HG02678 (cell line): ENCODE measurements at regions not wholly inside any gene's neighbourhood (a gene's known extent, or its start where the extent isn't known, plus 50 kb on each side); places are given as distances from the start of the nearest gene placed in this dataset.

Experiments
- ATAC-seq: cut with Tn5 transposase; IDR thresholded peaks from one replicate; pipeline ENCODE4 v1.9.1; 2021; ENCODE audit warnings: mild to moderate bottlenecking, moderate library complexity; ENCODE audit not compliant: unreplicated experiment

DNA sequence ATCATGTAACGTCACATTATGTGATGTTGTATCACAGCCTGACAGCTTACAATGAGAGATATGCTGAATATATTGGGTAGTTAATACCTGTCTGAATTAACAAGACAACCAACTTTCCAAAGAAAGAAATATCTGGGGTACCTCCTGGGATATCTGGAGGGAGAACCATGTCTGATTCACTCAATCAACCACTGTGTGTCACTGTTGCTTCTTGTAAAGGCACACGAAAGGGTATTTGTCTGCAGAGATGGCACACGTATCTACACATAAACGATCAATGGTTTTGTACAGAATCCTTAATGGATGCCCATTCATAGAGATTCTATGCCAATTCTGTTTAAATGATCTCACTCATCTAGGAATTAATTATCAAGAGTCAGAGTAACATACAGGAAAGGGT is 252.1 kb upstream of the TMCO5A start:
- no peak for ATAC-seq

DNA sequence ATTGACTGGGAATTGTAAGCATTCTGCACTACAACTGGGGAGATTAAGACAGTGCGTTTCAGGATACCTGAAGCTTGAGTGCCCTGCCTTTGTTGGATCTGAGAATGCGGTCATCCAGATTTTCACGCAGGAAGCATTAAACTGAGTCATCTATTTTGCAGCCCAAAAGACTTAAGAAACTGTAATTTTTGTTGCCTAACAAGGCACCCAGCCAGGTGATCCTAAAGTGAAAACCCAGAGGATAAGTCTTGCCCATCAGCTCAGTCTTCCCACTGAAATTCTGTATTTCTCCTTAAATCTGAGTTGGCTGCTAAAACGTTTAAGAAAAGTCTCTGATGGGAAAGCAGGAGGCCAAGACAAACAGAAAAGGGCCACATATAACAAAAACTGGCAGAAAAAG is 242.5 kb upstream of the TMCO5A start:
- no peak for ATAC-seq

DNA sequence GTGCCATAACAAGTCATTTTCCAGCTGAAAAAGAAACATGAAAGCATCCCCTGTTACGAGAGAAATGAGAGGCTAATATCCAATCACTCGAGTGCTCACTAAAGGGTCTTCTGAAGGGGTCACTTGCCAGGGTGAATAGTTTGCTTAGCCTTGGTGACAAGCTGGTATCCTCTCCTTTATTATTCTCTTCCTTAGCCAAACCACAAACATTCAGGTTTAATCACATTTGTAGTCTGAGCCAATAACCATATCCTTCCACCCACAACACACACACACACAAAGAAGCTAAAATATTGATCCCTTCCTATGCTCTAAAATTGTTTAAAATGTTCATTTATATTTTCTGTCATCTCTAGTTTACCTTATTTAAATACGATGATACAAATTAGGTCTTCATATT is 240.5 kb upstream of the TMCO5A start:
- no peak for ATAC-seq

DNA sequence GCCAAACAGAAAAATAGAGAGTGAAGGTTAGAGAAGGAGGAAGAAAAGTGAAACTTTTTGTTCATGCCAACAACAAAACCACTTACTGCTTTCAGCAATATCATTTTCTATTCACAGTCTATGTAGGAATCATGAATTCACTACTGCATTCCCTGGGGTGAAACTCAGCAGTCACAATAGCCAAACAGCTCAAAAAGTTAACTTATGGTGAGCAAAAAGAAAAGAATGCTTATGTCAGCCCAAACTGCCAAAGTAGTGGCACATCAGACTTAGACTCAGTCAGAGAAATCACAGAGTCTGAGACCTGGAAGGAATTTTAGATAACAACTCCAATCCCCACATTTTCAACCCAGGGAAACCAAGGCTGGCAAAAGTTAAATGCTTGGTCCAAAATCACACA is 238.7 kb upstream of the TMCO5A start:
- ATAC-seq: no peak

DNA sequence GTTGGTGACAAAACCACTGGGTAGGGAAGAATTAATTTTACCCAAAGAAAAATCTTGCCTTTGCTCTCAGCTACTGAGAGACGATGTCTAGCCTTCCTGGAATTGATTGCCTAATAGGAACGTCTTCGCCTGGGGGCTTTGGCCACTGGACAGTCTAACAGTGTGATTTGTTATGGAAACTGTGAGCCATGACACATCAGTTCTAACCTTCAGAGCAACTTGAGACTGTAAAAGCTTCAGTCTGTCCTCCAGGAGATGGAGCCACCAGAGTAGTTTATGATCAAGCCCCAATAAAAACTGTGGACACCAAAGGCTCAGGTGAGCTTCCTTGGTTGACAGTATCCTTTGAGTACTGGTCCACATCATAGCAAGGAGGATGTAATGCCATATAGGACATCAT is 235.8 kb upstream of the TMCO5A start:
- no peak for ATAC-seq

DNA sequence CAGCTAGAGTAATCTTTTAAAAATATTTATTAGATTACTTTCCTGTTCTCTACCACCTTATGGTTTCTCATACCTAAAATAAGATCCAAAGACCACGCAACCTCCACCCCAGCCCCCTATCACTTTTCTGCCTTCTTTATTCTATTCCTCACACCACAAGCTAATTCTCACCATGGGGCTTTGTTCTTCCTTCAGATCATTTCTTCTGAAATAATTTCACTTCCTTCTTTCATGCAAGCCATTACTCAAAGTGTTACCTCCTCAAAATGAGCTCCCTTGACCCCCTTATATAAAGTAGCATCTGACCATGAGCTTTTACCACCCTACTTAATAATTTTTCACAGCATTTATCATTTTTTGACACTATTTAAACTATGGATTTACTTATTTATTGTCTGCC is 233.2 kb upstream of the TMCO5A start:
- no peak for ATAC-seq

DNA sequence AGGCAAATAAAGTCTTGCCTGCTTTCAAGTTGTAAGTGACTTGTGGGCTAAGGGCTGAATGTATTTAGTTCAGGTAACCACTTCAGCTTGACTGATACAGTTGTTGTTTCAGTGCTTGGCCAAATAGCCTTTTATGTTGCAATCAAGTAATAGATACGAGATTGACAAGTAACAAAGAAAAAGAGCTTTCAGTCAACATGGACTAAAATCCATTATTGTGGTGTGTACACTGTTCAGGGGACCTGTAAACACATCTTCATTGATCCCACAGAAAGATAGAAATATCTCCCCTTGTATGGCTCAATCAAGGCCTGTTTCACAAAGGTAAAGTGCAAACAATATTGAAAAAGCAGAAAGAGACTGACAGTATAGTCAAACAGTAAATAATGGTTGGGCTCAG is 224.8 kb upstream of the TMCO5A start:
- no peak for ATAC-seq

DNA sequence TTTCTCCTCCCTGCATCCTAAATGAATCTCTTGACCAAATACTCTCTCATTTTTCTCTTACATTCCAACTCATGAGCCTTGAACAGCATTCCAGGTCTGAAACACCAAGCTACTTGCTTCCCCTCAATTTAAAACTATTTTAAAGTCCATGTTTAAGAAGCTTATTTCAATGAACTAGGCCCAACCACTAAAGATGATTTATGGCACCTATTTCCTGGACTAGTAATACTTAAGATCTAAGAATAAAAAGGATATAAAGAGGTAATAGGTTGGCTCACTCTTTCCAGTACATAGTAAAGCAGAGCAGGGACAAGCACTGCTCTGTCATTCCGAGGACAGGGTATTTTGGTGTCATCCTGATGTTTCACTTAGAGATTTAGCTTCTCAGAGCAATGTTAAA is 219.3 kb upstream of the TMCO5A start:
- ATAC-seq: no peak

DNA sequence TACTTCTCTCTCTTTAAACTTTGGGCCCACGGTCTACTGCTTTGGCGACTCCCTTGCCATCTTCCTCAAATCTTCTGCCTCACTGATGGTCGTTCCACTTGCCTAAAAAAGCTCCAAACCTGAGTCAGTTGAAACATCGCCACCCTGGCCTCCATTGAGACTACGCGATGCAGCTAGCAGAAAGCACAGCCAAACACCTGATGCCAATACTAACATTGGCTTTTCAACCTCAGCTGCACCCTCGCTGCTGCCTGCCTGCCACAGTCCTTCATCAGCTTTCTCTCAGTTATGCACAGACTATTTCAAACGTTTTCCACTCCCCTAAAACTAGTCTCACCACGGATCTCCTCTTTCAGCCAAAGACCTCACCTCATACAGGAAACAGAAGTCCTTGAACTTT is 214.2 kb upstream of the TMCO5A start:
- ATAC-seq: no peak

DNA sequence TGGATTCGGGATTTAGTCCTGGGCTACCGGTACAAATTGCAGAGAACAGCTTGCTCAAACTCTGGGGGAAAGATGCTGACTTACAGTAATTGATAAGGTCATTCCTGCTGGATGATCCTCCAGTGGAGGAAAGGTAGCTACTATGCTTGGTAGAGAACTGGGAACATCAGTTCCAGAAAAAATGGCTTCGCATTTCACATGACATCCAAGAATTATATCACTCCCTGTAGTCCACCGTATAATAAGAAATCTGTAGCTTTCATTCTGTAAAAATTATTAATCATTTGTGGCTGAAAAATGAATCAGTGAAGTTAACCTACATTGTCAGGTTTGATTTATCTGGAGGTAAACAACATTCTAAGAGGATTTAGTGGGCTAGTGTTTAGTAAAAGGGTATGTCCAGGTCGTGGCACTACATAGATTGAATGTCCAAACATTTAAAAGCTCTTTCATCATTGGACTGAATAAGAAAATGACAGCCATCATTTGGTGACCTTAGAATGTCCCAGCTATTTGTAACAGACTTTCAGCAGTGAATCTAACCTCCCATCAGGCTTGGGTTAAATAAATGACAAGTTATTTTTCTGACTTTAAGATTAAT is 203.2 kb upstream of the TMCO5A start:
- ATAC-seq: no peak

DNA sequence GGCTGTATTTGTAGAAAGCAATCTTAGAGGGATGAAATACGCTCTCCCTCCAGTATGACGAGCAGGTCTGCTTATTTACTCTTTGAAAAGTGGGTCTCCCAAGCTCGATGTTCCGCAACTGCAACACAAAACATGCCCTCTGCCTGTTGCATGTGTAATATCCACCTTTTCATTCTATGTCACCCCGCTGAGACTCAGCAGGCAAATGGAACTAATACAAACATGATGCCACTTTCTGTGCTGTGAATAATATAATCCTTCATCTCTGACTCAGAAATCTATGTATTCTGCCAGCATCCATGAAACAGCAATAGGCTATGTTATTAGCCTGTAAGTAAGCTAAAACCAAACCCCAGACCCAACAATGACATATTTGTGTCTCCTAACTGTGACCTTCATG is 200.8 kb upstream of the TMCO5A start:
- no peak for ATAC-seq

DNA sequence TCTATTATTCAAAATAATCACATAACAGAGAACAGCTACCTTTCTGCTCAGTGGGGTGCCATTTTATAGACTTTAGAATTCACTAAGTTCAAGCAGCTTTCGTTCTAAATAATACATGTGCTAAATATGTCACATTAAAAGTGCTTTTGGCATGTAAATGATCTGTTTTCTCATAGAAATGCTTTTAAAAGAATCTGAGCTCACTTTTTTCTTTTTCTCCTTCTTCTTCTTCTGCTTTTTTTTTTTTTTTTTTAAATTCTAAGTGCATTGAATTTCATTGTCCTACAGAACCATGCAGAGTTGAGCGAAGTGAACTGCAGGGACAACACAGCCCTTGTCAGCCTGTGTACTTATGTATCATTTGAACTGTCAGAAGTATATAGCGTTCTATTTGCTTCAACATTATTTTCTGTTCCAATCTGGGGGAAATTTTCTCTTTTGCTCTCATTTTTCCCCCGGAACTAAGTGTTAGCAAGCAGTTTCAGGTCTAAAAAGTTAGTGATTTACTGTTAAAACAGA is 193.8 kb upstream of the TMCO5A start:
- ATAC-seq: no peak

DNA sequence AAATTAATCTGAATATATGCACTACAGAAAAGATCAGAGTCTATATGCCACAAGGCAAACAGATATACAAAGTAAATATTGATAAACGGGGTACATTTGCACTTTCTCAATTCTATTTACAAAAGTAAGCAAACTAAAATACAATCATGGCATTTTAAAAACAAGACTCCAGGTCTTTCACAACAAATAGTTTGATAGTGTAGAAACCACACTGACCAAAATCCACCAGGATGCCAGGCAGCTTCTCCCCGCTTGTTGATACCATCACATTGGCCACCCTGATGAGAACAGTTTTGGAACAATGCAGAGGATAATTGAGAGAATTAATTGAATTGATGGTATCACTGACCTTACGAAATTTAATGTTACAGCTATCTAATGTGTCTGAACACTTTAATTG is 190.6 kb upstream of the TMCO5A start:
- ATAC-seq: no peak

DNA sequence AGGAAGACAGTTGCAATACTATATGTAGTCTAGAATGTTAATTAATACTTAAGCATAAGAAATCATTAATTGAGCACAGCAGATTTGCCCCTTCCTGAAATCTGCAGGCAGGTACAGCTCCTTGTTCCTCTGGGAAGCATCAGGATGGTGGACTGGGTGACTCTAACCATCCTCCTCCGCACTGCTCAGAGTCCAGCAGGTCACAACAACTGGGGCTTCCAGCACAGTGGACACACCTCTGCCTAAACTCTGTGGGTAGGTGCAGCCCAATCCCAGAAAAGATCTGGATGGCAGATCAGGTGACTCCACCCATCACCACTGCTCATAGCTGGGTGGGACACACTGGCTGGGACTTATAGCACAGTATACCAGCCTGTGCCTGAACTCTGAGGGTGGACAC is 189.9 kb upstream of the TMCO5A start:
- ATAC-seq: no peak

DNA sequence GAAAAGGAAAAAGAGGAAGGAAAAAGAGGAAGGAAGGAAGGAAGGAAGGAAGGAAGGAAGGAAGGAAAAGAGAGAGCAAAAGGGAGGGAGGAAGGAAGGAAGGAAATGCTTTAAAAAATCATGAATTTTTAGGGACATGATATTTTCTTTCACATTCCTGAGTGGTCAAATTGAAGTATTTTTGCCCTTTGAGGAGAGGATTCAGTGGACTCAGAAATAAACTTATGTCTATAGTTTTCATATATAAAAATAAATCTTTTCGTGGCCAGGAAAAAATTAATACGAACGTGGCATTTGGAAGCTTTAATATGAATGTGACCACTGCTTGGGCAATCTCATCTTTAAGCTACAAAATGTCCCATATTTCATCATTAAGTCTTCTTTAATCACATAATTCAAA is 183.0 kb upstream of the TMCO5A start:
- ATAC-seq: no peak

DNA sequence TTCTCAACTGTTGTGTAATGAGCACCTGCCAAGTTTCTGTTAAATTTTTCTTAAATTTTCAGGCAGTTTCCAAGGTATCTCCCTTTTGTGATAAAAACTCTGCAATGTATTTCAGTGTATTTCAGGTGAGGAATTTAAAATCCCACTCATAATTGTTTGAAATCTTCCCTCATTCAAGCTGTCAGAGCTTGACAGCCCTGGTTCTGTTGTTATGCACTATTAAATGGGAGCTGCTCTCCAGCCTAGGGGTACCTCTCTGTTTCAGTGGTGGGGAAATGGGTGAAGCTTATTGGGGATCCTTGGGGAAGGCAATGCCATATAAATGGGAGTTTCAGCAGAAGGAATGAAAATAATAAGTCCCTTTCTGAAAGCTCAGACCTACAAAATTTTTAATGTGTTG is 178.0 kb upstream of the TMCO5A start:
- no peak for ATAC-seq

DNA sequence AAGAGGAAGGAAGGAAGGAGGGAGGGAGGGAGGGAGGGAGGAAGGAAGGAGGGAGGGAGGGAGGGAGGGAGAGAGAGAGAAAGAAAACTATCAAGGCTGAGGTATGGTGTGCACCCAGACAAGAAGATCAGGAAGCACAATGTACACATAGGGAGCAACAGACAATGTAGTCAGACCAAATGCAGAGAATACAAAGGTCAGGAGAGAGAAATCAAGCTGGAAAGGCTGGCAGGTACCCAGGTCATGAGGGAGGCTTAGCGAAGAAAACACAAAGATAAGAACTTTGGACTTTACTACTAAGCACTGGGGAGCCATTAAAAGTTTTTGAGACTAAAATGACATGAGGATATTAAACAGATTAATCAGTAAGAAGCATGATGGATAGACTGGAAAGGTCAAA is 176.0 kb upstream of the TMCO5A start:
- ATAC-seq: no peak

DNA sequence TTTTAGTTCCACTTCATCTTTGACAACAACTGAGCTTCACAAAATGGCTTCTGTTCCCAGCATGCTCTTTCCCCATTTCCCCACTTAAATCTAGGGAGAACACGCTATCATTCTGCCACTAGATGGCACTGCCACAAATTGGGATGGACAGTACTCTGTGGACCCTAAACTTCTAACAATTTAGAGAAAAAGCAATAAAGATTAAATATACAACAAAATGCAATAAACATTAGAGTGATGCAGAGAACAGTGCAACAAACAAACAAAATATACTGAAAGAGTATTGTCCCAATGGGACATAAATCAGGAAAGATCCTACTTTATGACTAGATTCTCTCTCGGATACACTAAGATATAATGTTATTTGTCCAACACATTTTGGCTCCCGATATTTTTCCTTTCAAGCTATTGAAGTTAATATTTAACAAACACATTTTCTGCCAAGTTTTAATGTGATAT is 169.7 kb upstream of the TMCO5A start:
- ATAC-seq: peak; percentile 62

DNA sequence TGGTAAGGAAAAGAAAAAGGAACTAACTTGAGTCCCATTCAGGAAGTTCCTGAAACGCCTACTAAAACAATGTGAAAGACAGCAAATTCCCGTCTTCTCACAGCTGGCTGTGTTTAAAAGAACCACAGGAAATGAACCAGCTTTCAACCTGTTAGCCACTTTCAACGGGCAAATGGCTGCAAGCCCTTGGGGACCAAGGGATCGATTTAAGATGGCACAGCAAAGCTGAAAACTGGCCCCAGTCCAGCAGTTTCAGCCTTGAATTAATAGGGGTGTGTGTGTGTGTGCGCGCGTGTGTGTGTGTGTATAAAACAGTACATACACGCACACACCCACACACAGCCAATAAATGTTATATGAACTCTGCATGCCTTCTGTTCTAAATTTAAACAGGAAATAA is 168.7 kb upstream of the TMCO5A start:
- ATAC-seq: no peak

DNA sequence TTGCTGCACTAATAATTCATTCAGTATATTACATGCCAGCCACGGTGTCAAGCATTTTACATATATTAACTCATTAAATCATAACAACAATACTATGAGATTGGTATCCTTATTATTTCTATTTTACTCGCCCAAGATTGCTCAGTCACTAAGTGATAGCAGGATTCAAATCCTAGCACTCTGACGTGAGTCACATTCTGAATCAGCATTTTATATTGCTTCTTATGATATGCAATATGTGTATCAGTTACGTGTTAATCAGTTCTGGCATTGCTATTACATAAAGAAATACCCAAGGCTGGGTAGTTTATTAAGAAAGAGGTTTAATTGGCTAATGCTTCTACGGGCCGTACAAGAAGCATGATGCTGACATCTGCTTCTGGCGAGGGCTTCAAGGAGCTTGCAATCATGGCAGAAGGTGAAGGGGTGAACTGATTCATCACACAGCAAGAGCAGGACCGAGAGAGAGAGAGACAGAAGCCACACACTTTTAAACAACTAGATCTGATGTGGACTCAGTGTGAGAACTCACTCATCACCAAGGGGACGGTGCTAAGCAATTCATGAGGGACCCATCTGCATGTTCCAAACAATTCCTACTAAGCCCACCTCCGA is 166.5 kb upstream of the TMCO5A start:
- ATAC-seq: no peak

DNA sequence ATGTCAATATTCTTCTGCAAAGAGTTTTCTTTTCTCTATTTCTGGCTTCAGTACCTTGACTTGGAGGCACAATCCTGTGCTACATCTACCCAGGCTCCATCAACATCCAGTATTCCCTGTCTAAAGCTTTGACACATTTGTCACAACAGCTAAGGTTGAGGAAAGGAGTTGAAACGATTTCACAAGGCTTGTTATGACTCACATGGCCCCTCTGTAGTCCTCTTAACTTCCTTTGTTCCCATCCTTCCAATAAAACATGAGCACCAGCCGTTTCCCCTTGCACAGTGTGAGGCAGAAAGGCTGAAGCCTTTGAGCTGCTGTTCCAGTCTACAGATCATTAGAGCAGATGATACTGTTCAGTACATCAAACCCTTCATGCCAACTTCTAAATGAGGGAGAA is 163.0 kb upstream of the TMCO5A start:
- no peak for ATAC-seq

DNA sequence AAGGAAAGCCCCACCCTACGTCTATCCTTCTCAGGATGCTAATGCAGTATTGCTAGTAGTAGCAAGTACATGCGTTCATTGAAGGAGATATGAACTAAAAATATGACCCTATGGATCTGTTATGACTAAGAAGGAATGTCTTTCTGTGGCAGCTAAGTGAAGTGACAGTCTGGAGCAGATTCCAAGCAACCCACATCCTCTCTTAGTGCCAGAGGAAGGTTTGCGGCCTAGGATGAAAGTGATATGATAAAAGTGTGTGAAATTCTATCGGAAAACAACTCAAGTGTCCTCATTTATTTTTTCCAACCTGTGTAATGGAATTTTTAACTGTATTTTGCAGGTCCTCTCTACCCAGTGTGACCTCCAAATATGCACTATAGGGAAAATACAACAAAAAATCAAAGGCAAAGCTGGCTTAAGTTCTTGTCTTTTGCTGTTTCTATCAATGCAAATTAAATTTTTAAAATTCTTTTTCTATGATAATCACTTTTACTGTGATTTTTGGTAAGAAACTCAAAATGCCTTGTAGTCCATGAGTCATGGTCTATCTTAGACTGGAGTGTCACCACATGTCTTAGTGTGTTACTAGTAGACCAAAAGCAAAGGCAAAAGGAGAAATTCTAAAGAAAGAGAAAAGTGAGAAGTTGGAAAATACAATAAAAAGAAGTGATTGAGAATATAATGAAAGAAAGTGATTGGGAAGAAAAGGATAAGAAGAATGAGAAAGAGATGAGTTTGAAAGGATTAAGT is 161.2 kb upstream of the TMCO5A start:
- ATAC-seq: no peak
